Gastrocnemius medialis (tissue), 4 donors: ENCODE measurements at regions not wholly inside any gene's neighbourhood (a gene's known extent, or its start where the extent isn't known, plus 50 kb on each side); places are given as distances from the start of the nearest gene placed in this dataset.

Source experiments
- POLR2A ChIP-seq, 2 donors: fragments of 450-650 bp; IDR thresholded peaks; one replicate each; pipeline ENCODE4 v1.6.1; 2017; ENCODE audit warnings: antibody characterized with exemption in 2 of 2, mild to moderate bottlenecking in 2 of 2, moderate library complexity in 2 of 2
- TF ChIP-seq, protein P1 (sequence below), 5 experiments: fragments of 450-650 bp in 3 of 5; fragments of 200-600 bp in 2 of 5; sonication (generic) in 2 of 5; IDR thresholded peaks in 4 of 5; conservative IDR thresholded peaks in 1 of 5; 1 replicate in 4 of 5; 2 replicates in 1 of 5; pipeline ENCODE4 v1.5.1; 2016 to 2019; ENCODE audit warnings: antibody characterized with exemption in 5 of 5, mild to moderate bottlenecking in 3 of 5, moderate library complexity in 3 of 5

DNA sequence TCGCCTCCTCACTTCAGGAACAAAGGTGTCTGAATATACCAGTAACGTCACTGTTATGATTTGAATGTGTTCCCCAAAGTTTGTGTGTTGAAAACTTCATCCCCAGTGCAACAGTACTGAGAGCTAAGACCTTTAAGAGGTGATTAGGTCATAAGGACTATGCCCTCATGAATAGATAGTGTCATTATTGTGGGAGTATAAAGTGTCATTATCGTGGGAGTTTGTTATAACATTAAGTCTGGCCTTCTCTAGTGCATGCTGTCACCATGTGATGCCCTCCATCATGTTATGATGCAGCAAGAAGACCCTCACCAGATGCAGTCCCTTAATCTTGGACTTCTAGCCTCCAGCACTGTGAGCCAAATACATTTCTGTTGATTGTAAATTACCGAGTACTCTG, 53.7 kb upstream of the TLE3 start:
- TF ChIP-seq POLR2A (IDR thresholded peaks at IDR 0.05): no peak
- TF ChIP-seq, protein P1, sequence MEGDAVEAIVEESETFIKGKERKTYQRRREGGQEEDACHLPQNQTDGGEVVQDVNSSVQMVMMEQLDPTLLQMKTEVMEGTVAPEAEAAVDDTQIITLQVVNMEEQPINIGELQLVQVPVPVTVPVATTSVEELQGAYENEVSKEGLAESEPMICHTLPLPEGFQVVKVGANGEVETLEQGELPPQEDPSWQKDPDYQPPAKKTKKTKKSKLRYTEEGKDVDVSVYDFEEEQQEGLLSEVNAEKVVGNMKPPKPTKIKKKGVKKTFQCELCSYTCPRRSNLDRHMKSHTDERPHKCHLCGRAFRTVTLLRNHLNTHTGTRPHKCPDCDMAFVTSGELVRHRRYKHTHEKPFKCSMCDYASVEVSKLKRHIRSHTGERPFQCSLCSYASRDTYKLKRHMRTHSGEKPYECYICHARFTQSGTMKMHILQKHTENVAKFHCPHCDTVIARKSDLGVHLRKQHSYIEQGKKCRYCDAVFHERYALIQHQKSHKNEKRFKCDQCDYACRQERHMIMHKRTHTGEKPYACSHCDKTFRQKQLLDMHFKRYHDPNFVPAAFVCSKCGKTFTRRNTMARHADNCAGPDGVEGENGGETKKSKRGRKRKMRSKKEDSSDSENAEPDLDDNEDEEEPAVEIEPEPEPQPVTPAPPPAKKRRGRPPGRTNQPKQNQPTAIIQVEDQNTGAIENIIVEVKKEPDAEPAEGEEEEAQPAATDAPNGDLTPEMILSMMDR (IDR thresholded peaks at IDR 0.05 in 4 of 5, conservative IDR thresholded peaks at IDR 0.05 in 1 of 5): no peak
